ENCODE measurements at regions not wholly inside any gene's neighbourhood (a gene's known extent, or its start where the extent isn't known, plus 50 kb on each side); places are given as distances from the start of the nearest gene placed in this dataset.
"Not testable (repeated sequence)": the region's sequence is repeated elsewhere in the genome, so short reads cannot be mapped to it uniquely, and the experiment has no call there.

- in situ Hi-C loops (cut with MboI; ENCODE audit: low sequenced_read_pairs), result no loop called here
Observed at GRCh38 chr12:127957001-127957660, 309.8 kb upstream of the TMEM132C start.

GRCh38 chr12:127962303-127962702 lies 304.7 kb upstream of the TMEM132C start:
- in situ Hi-C loops (cut with MboI; ENCODE audit: low sequenced_read_pairs), result no loop called here

- in situ Hi-C loops (cut with MboI; ENCODE audit: low sequenced_read_pairs), result no loop called here
Observed at GRCh38 chr12:127963933-127964332, 303.0 kb upstream of the TMEM132C start.

- in situ Hi-C loops (cut with MboI; ENCODE audit: low sequenced_read_pairs), result no loop called here
Observed at GRCh38 chr12:127964717-127965116, 302.3 kb upstream of the TMEM132C start.

GRCh38 chr12:127966331-127966730 lies 300.6 kb upstream of the TMEM132C start:
- in situ Hi-C loops (cut with MboI; ENCODE audit: low sequenced_read_pairs), result no loop called here

- in situ Hi-C loops (cut with MboI; ENCODE audit: low sequenced_read_pairs), result no loop called here
Observed at GRCh38 chr12:127970491-127970890, 296.5 kb upstream of the TMEM132C start.

- in situ Hi-C loops (cut with MboI; ENCODE audit: low sequenced_read_pairs), result no loop called here
Observed at GRCh38 chr12:127980585-127980984, 286.4 kb upstream of the TMEM132C start.

GRCh38 chr12:127981875-127982274 lies 285.1 kb upstream of the TMEM132C start:
- in situ Hi-C loops (cut with MboI; ENCODE audit: low sequenced_read_pairs), result no loop called here

- in situ Hi-C loops (cut with MboI; ENCODE audit: low sequenced_read_pairs), result not testable (repeated sequence)
Observed at GRCh38 chr12:127983213-127983791, 283.7 kb upstream of the TMEM132C start.

GRCh38 chr12:127984386-127985055 lies 282.4 kb upstream of the TMEM132C start:
- in situ Hi-C loops (cut with MboI; ENCODE audit: low sequenced_read_pairs), result no loop called here

- in situ Hi-C loops (cut with MboI; ENCODE audit: low sequenced_read_pairs), result no loop called here
Observed at GRCh38 chr12:127987199-127987901, 279.6 kb upstream of the TMEM132C start.

GRCh38 chr12:127991485-127991884 lies 275.5 kb upstream of the TMEM132C start:
- in situ Hi-C loops (cut with MboI; ENCODE audit: low sequenced_read_pairs), result no loop called here

- in situ Hi-C loops (cut with MboI; ENCODE audit: low sequenced_read_pairs), result no loop called here
Observed at GRCh38 chr12:127998988-127999387, 268.0 kb upstream of the TMEM132C start.

GRCh38 chr12:128004383-128004938 lies 262.5 kb upstream of the TMEM132C start:
- in situ Hi-C loops (cut with MboI; ENCODE audit: low sequenced_read_pairs), result no loop called here

GRCh38 chr12:128007250-128007649 lies 259.7 kb upstream of the TMEM132C start:
- in situ Hi-C loops (cut with MboI; ENCODE audit: low sequenced_read_pairs), result no loop called here

- in situ Hi-C loops (cut with MboI; ENCODE audit: low sequenced_read_pairs), result no loop called here
Observed at GRCh38 chr12:128008341-128008740, 258.6 kb upstream of the TMEM132C start.

- in situ Hi-C loops (cut with MboI; ENCODE audit: low sequenced_read_pairs), result no loop called here
Observed at GRCh38 chr12:128009108-128009507, 257.9 kb upstream of the TMEM132C start.

GRCh38 chr12:128012110-128012509 lies 254.9 kb upstream of the TMEM132C start:
- in situ Hi-C loops (cut with MboI; ENCODE audit: low sequenced_read_pairs), result no loop called here

GRCh38 chr12:128015276-128015675 lies 251.7 kb upstream of the TMEM132C start:
- in situ Hi-C loops (cut with MboI; ENCODE audit: low sequenced_read_pairs), result no loop called here

- in situ Hi-C loops (cut with MboI; ENCODE audit: low sequenced_read_pairs), result no loop called here
Observed at GRCh38 chr12:128018067-128018466, 248.9 kb upstream of the TMEM132C start.

GRCh38 chr12:128019996-128020544 lies 246.9 kb upstream of the TMEM132C start:
- in situ Hi-C loops (cut with MboI; ENCODE audit: low sequenced_read_pairs), result no loop called here

Data from HL-60/S4 (cell line).